Astrocyte (in vitro differentiated cells and primary cell): ENCODE measurements at regions not wholly inside any gene's neighbourhood (a gene's known extent, or its start where the extent isn't known, plus 50 kb on each side); places are given as distances from the start of the nearest gene placed in this dataset.

ENCODE experiments used
- DNase-seq: peaks from one replicate; pipeline ENCODE4 v3.0.0-alpha.2; 2010; ENCODE audit warnings: low read depth
- FAIRE-seq: peaks from 2 replicates; lab custom pipeline; 2011; peaks lifted over from hg19 to GRCh38; lab: Jason Lieb, UNC
- H2AFZ ChIP-seq: 2 replicates; pipeline ENCODE4 v1.6.0; 2012; ENCODE audit warnings: low read depth, low read length, inconsistent platforms
- H3K27ac ChIP-seq: 2 replicates; pipeline ENCODE4 v1.5.1; 2011; ENCODE audit warnings: low read depth, low read length, inconsistent platforms
- H3K27me3 ChIP-seq: 2 replicates; pipeline ENCODE4 v1.6.0; 2011; ENCODE audit warnings: low read length, inconsistent platforms; ENCODE audit not compliant: insufficient read depth
- H3K36me3 ChIP-seq: 2 replicates; pipeline ENCODE4 v1.5.1; 2011; ENCODE audit warnings: low read length, inconsistent platforms; ENCODE audit not compliant: insufficient read depth
- H3K4me1 ChIP-seq: 2 replicates; pipeline ENCODE4 v1.5.1; 2011; ENCODE audit warnings: low read length, inconsistent platforms; ENCODE audit not compliant: insufficient read depth
- H3K4me2 ChIP-seq: 2 replicates; pipeline ENCODE4 v1.6.0; 2012; ENCODE audit warnings: low read length, inconsistent platforms
- H3K4me3 ChIP-seq: 2 replicates; pipeline ENCODE4 v1.5.1; 2011; ENCODE audit warnings: low read depth, mild to moderate bottlenecking, low read length, inconsistent platforms; ENCODE audit not compliant: insufficient read depth
- H3K79me2 ChIP-seq: 2 replicates; pipeline ENCODE4 v1.6.0; 2012; ENCODE audit warnings: mild to moderate bottlenecking, low read length, inconsistent platforms; ENCODE audit not compliant: insufficient read depth
- H3K9ac ChIP-seq: 2 replicates; pipeline ENCODE4 v1.6.0; 2012; ENCODE audit warnings: mild to moderate bottlenecking, low read length, inconsistent platforms
- H3K9me3 ChIP-seq: 2 replicates; pipeline ENCODE4 v1.5.1; 2012; ENCODE audit warnings: low read depth, mild to moderate bottlenecking, low read length, inconsistent platforms; ENCODE audit not compliant: insufficient read depth
- H4K20me1 ChIP-seq: 2 replicates; pipeline ENCODE4 v1.6.0; 2012; ENCODE audit warnings: low read length, inconsistent platforms; ENCODE audit not compliant: insufficient read depth
- H3K27ac Mint-ChIP-seq: one replicate; pipeline ENCODE4 v1.8.0; 2021; ENCODE audit warnings: mild to moderate bottlenecking, mixed read lengths; ENCODE audit not compliant: unreplicated experiment
- H3K27me3 Mint-ChIP-seq: one replicate; pipeline ENCODE4 v1.8.0; 2021; ENCODE audit warnings: low read depth, mixed read lengths; ENCODE audit not compliant: unreplicated experiment
- H3K36me3 Mint-ChIP-seq: one replicate; pipeline ENCODE4 v1.8.0; 2021; ENCODE audit warnings: low read depth, mixed read lengths; ENCODE audit not compliant: unreplicated experiment
- H3K4me1 Mint-ChIP-seq: one replicate; pipeline ENCODE4 v1.8.0; 2021; ENCODE audit warnings: low read depth, mixed read lengths; ENCODE audit not compliant: unreplicated experiment
- H3K4me3 Mint-ChIP-seq: one replicate; pipeline ENCODE4 v1.8.0; 2021; ENCODE audit warnings: mild to moderate bottlenecking, moderate library complexity, mixed read lengths; ENCODE audit not compliant: unreplicated experiment
- H3K9me3 Mint-ChIP-seq: one replicate; pipeline ENCODE4 v1.8.0; 2021; ENCODE audit warnings: mild to moderate bottlenecking, mixed read lengths; ENCODE audit not compliant: unreplicated experiment
- CTCF ChIP-seq: IDR thresholded peaks from 2 replicates; pipeline ENCODE4 v1.5.1; 2011; ENCODE audit warnings: low read depth, mild to moderate bottlenecking, inconsistent platforms, low read length, moderate library complexity; ENCODE audit not compliant: insufficient read depth
- EZH2 ChIP-seq: IDR thresholded peaks from 2 replicates; pipeline ENCODE4 v1.6.1; 2012; ENCODE audit warnings: mild to moderate bottlenecking, low read length, inconsistent platforms; ENCODE audit not compliant: insufficient read depth

- Histone ChIP-seq H3K9ac (no peak overlapping the region), H3K4me2 (no peak overlapping the region), H3K9me3 (no peaks in the 10 kb centered on the region), H3K79me2 (peaks cover 17% of the 10 kb centered on the region), H3K27ac (no peak overlapping the region), H3K4me3 (no peak overlapping the region), H4K20me1 (no peaks in the 10 kb centered on the region), H2AFZ (no peak overlapping the region), H3K4me1 (peaks cover 5% of the 10 kb centered on the region), H3K36me3 (no peaks in the 10 kb centered on the region), H3K27me3 (no peaks in the 10 kb centered on the region)
- peak overlapping the region; percentile 78 for H3K27ac Mint-ChIP-seq
- H3K9me3 Mint-ChIP-seq: no peaks in the 10 kb centered on the region
- peaks cover 38% of the 10 kb centered on the region for H3K4me1 Mint-ChIP-seq
- no peak for TF ChIP-seq EZH2
- DNase-seq: peak; percentile 27
- H3K4me3 Mint-ChIP-seq: peak overlapping the region; percentile 47
- no peak for FAIRE-seq
- no peaks in the 10 kb centered on the region for H3K27me3 Mint-ChIP-seq
- peaks cover 3% of the 10 kb centered on the region for H3K36me3 Mint-ChIP-seq
These were observed 120.4 kb downstream of the SIPA1L2 start for GRCh38 chr1:232509570-232509969.

DNA sequence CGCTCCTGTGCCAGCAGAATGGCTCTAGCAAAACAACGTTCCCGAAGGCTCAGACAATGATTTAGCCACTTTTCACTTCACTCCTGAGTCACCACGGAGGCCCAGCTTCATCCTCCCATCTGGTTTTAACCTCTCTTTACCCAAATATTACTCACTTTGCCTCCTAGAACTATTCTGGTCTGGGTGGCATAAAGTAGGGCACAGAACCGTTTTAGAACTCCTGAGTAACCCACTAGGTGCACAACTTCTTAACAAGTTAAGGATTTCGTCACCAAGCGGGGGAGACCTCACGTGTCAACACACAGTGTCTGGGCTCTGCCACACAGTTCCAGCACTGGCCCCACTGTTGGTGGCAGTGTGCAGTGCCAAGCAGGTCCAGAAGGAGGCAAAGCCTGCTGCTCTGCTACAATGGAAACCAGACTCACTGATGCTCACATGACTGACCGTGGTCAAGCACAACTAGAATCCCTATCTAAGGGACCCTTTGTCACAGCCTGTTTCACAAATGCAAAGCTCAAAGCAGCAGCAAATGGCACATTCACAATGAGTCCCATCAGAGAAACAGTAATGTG lies 121.7 kb downstream of the SIPA1L2 start:
- Histone ChIP-seq H3K4me2 (peak overlapping the region; percentile 45), H3K9me3 (no peaks in the 10 kb centered on the region), H2AFZ (peak overlapping the region; percentile 37), H3K4me3 (no peak overlapping the region), H3K79me2 (peaks cover 17% of the 10 kb centered on the region), H3K27me3 (no peaks in the 10 kb centered on the region), H3K36me3 (no peaks in the 10 kb centered on the region), H3K27ac (no peak overlapping the region), H3K9ac (no peak overlapping the region), H4K20me1 (no peaks in the 10 kb centered on the region), H3K4me1 (peaks cover 5% of the 10 kb centered on the region)
- H3K27ac Mint-ChIP-seq: peak overlapping the region; percentile 83
- H3K36me3 Mint-ChIP-seq: no peaks in the 10 kb centered on the region
- TF ChIP-seq EZH2: no peak
- peak; percentile 6 for TF ChIP-seq CTCF
- no peak overlapping the region for H3K4me3 Mint-ChIP-seq
- FAIRE-seq (no peak), DNase-seq (peak; percentile 46)
- peaks cover 39% of the 10 kb centered on the region for H3K4me1 Mint-ChIP-seq
- no peaks in the 10 kb centered on the region for H3K27me3 Mint-ChIP-seq
- no peaks in the 10 kb centered on the region for H3K9me3 Mint-ChIP-seq

- Histone ChIP-seq H4K20me1 (no peaks in the 10 kb centered on the region), H3K9me3 (no peaks in the 10 kb centered on the region), H3K36me3 (no peaks in the 10 kb centered on the region), H3K4me3 (no peak overlapping the region), H3K27ac (no peak overlapping the region), H3K9ac (no peak overlapping the region), H3K27me3 (no peaks in the 10 kb centered on the region), H3K4me2 (peak overlapping the region; percentile 45), H3K79me2 (peaks cover 17% of the 10 kb centered on the region), H2AFZ (no peak overlapping the region), H3K4me1 (peaks cover 5% of the 10 kb centered on the region)
- Mint-ChIP-seq H3K27ac (no peak overlapping the region), H3K4me3 (no peak overlapping the region), H3K27me3 (no peaks in the 10 kb centered on the region), H3K9me3 (no peaks in the 10 kb centered on the region), H3K4me1 (peaks cover 39% of the 10 kb centered on the region), H3K36me3 (no peaks in the 10 kb centered on the region)
- no peak for TF ChIP-seq CTCF
- no peak for TF ChIP-seq EZH2
- no peak for DNase-seq
- no peak for FAIRE-seq
These were observed 122.4 kb downstream of the SIPA1L2 start for GRCh38 chr1:232507571-232507970.
